ENCODE measurements at regions not wholly inside any gene's neighbourhood (a gene's known extent, or its start where the extent isn't known, plus 50 kb on each side); places are given as distances from the start of the nearest gene placed in this dataset.

GRCh38 chr14:38399652-38400051 lies 143.8 kb upstream of the CLEC14A start:
- Histone ChIP-seq H3K36me3 (no peaks in the 10 kb centered on the region), H3K9me3 (no peaks in the 10 kb centered on the region), H3K27ac (no peak overlapping the region), H3K27me3 (no peaks in the 10 kb centered on the region), H3K4me1 (no peaks in the 10 kb centered on the region), H3K4me3 (no peak overlapping the region)
- TF ChIP-seq CTCF (IDR thresholded peaks at IDR 0.05) = no peak
- no peak for TF ChIP-seq POLR2A (IDR thresholded peaks at IDR 0.05)
- DNase-seq = no peak
- intact Hi-C loops (cut with DNase I) = no loop called here
- WGBS, 2 donors = 25 to 29% methylated on average over 2 of the region's 2 CpGs

- no peak overlapping the region for H3K27ac ChIP-seq
- no peak overlapping the region for H3K4me3 ChIP-seq
- H3K9me3 ChIP-seq = no peaks in the 10 kb centered on the region
- H3K4me1 ChIP-seq = no peaks in the 10 kb centered on the region
- no peak for TF ChIP-seq POLR2A (IDR thresholded peaks at IDR 0.05)
- TF ChIP-seq CTCF (IDR thresholded peaks at IDR 0.05) = no peak
- H3K36me3 ChIP-seq = no peaks in the 10 kb centered on the region
- H3K27me3 ChIP-seq = no peaks in the 10 kb centered on the region
- no peak for DNase-seq
- intact Hi-C loops (cut with DNase I) = no loop called here
Measured at GRCh38 chr14:38394767-38395166, 138.9 kb upstream of the CLEC14A start.

GRCh38 chr14:38394064-38394463 lies 138.2 kb upstream of the CLEC14A start:
- TF ChIP-seq CTCF (IDR thresholded peaks at IDR 0.05) = no peak
- no peak for TF ChIP-seq POLR2A (IDR thresholded peaks at IDR 0.05)
- Histone ChIP-seq H3K4me3 (no peak overlapping the region), H3K27me3 (no peaks in the 10 kb centered on the region), H3K36me3 (no peaks in the 10 kb centered on the region), H3K27ac (no peak overlapping the region), H3K9me3 (no peaks in the 10 kb centered on the region), H3K4me1 (no peaks in the 10 kb centered on the region)
- DNase-seq = no peak
- intact Hi-C loops (cut with DNase I) = no loop called here
- 45 to 58% methylated on average over 2 of the region's 2 CpGs for WGBS, 2 donors

GRCh38 chr14:38391334-38391733 lies 135.4 kb upstream of the CLEC14A start:
- intact Hi-C loops (cut with DNase I) = no loop called here
- no peak for DNase-seq
- TF ChIP-seq POLR2A (IDR thresholded peaks at IDR 0.05) (no peak), CTCF (IDR thresholded peaks at IDR 0.05) (no peak)
- H3K27ac ChIP-seq = no peak overlapping the region
- no peaks in the 10 kb centered on the region for H3K36me3 ChIP-seq
- no peak overlapping the region for H3K4me3 ChIP-seq
- H3K4me1 ChIP-seq = no peaks in the 10 kb centered on the region
- no peaks in the 10 kb centered on the region for H3K9me3 ChIP-seq
- H3K27me3 ChIP-seq = no peaks in the 10 kb centered on the region

- no peaks in the 10 kb centered on the region for H3K9me3 ChIP-seq
- H3K4me1 ChIP-seq = no peaks in the 10 kb centered on the region
- H3K36me3 ChIP-seq = no peaks in the 10 kb centered on the region
- no peak overlapping the region for H3K4me3 ChIP-seq
- 63 to 89% methylated on average over 1 of the region's 1 CpG for WGBS, 2 donors
- intact Hi-C loops (cut with DNase I) = no loop called here
- H3K27me3 ChIP-seq = no peaks in the 10 kb centered on the region
- DNase-seq = no peak
- TF ChIP-seq POLR2A (IDR thresholded peaks at IDR 0.05) (no peak), CTCF (IDR thresholded peaks at IDR 0.05) (no peak)
- no peak overlapping the region for H3K27ac ChIP-seq
Measured at GRCh38 chr14:38389681-38390080, 133.8 kb upstream of the CLEC14A start.
